K562 (cell line): ENCODE measurements at regions not wholly inside any gene's neighbourhood (a gene's known extent, or its start where the extent isn't known, plus 50 kb on each side); places are given as distances from the start of the nearest gene placed in this dataset.

Experiments
- ATAC-seq: fragments of 200-7000 bp; cut with Tn5 transposase; 3 replicates; pipeline ENCODE4 v1.9.1; 2020; ENCODE audit warnings: moderate library complexity
- BruUV-seq: library from RNA; stranded (reverse); fragments of 400-500 nt; replicated peaks from 2 replicates; lab custom pipeline; 2021; lab: Mats Ljungman, UMichigan
- CTCF ChIA-PET: fragments of 300-600 bp; formaldehyde crosslinking; extraction: SDS; loops from one replicate; lab custom pipeline; 2021; ENCODE audit warnings: low intra/inter-chr PET ratio; lab: Yijun Ruan, JAX
- POLR2A ChIA-PET: fragments of 300-600, 350-650 bp; sonication (Branson Sonifier 250); formaldehyde crosslinking; extraction: SDS; loops from one replicate; lab custom pipeline; 2021; ENCODE audit warnings: antibody characterized with exemption, inconsistent platforms; lab: Yijun Ruan, JAX
- DNase-seq, 4 experiments: peaks; one replicate each; pipeline versions ENCODE4 v3.0.0 to v3.0.0-alpha.2; 2011 to 2018; ENCODE audit warnings: low spot score in 3 of 4, mixed read lengths in 3 of 4; ENCODE audit errors: extremely low read depth in 1 of 4
- FAIRE-seq: peaks from 2 replicates; lab custom pipeline; 2011; peaks lifted over from hg19 to GRCh38; lab: Jason Lieb, UNC
- H2AFZ ChIP-seq: 2 replicates; pipeline ENCODE4 v1.6.0; 2011; ENCODE audit warnings: low read depth, low read length, control low read depth, inconsistent platforms
- H3K27ac ChIP-seq: fragments of 200-600 bp; 3 replicates; pipeline ENCODE4 v1.8.0; 2011; ENCODE audit warnings: low read depth, mild to moderate bottlenecking, control low read depth, inconsistent platforms, low read length, moderate library complexity, mixed read lengths; ENCODE audit errors: extremely low read depth
- H3K27me3 ChIP-seq, 2 experiments: fragments of 300-600 bp in 1 of 2; 2 replicates in 1 of 2; 3 replicates in 1 of 2; pipeline versions ENCODE4 v1.6.0 to v1.8.0; 2011; ENCODE audit warnings: inconsistent platforms in 2 of 2, low read length in 2 of 2, mild to moderate bottlenecking in 1 of 2, mixed read lengths in 1 of 2, moderate library complexity in 1 of 2; ENCODE audit not compliant: control insufficient read depth in 2 of 2, insufficient read depth in 2 of 2
- H3K36me3 ChIP-seq: fragments of 300-600 bp; 3 replicates; pipeline ENCODE4 v1.8.0; 2011; ENCODE audit warnings: mild to moderate bottlenecking, low read length, inconsistent platforms; ENCODE audit not compliant: control insufficient read depth, insufficient read depth
- H3K4me1 ChIP-seq, 2 experiments: fragments of 200-600 bp in 1 of 2; replicated peaks in 1 of 2; 2 replicates in 1 of 2; 3 replicates in 1 of 2; pipeline versions ENCODE4 v1.5.1 to v1.8.0; 2011; ENCODE audit warnings: inconsistent platforms in 2 of 2, low read length in 2 of 2, mild to moderate bottlenecking in 1 of 2, mixed read lengths in 1 of 2, moderate library complexity in 1 of 2; ENCODE audit not compliant: control insufficient read depth in 2 of 2, insufficient read depth in 2 of 2
- H3K4me2 ChIP-seq: 2 replicates; pipeline ENCODE4 v1.6.1; 2011; ENCODE audit warnings: low read length, control low read depth, inconsistent platforms, mixed read lengths; ENCODE audit not compliant: insufficient read depth
- H3K4me3 ChIP-seq: fragments of 200-600 bp; sonication (generic), shearing (Covaris generic); 2 replicates; pipeline ENCODE4 v1.5.1; 2016; ENCODE audit warnings: control low read depth, inconsistent platforms
- H3K79me2 ChIP-seq: fragments of 200-600 bp; 3 replicates; pipeline ENCODE4 v1.8.0; 2011; ENCODE audit warnings: low read length, inconsistent platforms; ENCODE audit not compliant: control insufficient read depth, insufficient read depth
- H3K9ac ChIP-seq, 2 experiments: 2 replicates each; pipeline versions ENCODE4 v1.6.0 to v1.6.1; 2011; ENCODE audit warnings: low read depth in 2 of 2, low read length in 2 of 2, control low read depth in 1 of 2, inconsistent platforms in 1 of 2, mild to moderate bottlenecking in 1 of 2, mixed read lengths in 1 of 2; ENCODE audit not compliant: insufficient read depth in 1 of 2
- H3K9me1 ChIP-seq: one replicate; pipeline ENCODE4 v1.6.0; 2011; ENCODE audit warnings: inconsistent platforms, mild to moderate bottlenecking, low read length, moderate library complexity; ENCODE audit not compliant: control insufficient read depth, insufficient read depth
- H3K9me3 ChIP-seq: replicated peaks from 2 replicates; pipeline ENCODE4 v1.5.1; 2011; ENCODE audit warnings: low read depth, low read length, inconsistent platforms; ENCODE audit not compliant: control insufficient read depth, insufficient read depth
- H4K20me1 ChIP-seq: replicated peaks from 2 replicates; pipeline ENCODE4 v1.6.1; 2011; ENCODE audit warnings: low read length, inconsistent platforms, mixed read lengths; ENCODE audit not compliant: control insufficient read depth, insufficient read depth
- ARHGAP35 ChIP-seq: fragments of 450-650 bp; IDR thresholded peaks from 2 replicates; pipeline ENCODE4 v1.6.1; 2018; ENCODE audit not compliant: partially characterized antibody
- EZH2 ChIP-seq: IDR thresholded peaks from 2 replicates; pipeline ENCODE4 v1.6.1; 2012; ENCODE audit warnings: low read depth, mild to moderate bottlenecking, inconsistent platforms, low read length, borderline replicate concordance
- HEY1 ChIP-seq: fragments of 250-450 bp; sonication (Bioruptor Pico); IDR thresholded peaks from 2 replicates; pipeline ENCODE4 v1.5.0; 2020; ENCODE audit warnings: mild to moderate bottlenecking, moderate library complexity, borderline replicate concordance
- PTBP1 ChIP-seq: fragments of 200-400 bp; formaldehyde crosslinking; IDR thresholded peaks from 2 replicates; pipeline ENCODE4 v1.6.1; 2017; ENCODE audit warnings: low read depth, low read length
- RBM34 ChIP-seq: fragments of 200-400 bp; formaldehyde crosslinking; IDR thresholded peaks from 2 replicates; pipeline ENCODE4 v1.6.1; 2018; ENCODE audit warnings: low read length, borderline replicate concordance; ENCODE audit not compliant: insufficient read depth
- RHOXF2B ChIP-seq: fragments of 250-450 bp; sonication (Bioruptor Pico); conservative IDR thresholded peaks from 2 replicates; pipeline ENCODE4 v1.5.1; 2021
- ZNF311 ChIP-seq: fragments of 250-450 bp; sonication (Bioruptor Pico); IDR thresholded peaks from 2 replicates; pipeline ENCODE4 v1.4.0; 2020; ENCODE audit warnings: mild to moderate bottlenecking, moderate library complexity
- ZNF408 ChIP-seq: fragments of 250-450 bp; sonication (Bioruptor Pico); IDR thresholded peaks from 2 replicates; pipeline ENCODE4 v1.4.0; 2020; ENCODE audit warnings: low read depth, mild to moderate bottlenecking, moderate library complexity
- ZNF717 ChIP-seq: fragments of 250-450 bp; sonication (Bioruptor Pico); IDR thresholded peaks from 2 replicates; pipeline ENCODE4 v1.5.0; 2021
- ZNF764 ChIP-seq: fragments of 250-450 bp; sonication (Bioruptor Pico); IDR thresholded peaks from 2 replicates; pipeline ENCODE4 v1.4.0; 2020; ENCODE audit warnings: low read depth, mild to moderate bottlenecking, moderate library complexity
- ZNF785 ChIP-seq: fragments of 250-450 bp; sonication (Bioruptor Pico); IDR thresholded peaks from 2 replicates; pipeline ENCODE4 v1.4.0; 2020; ENCODE audit warnings: mild to moderate bottlenecking
- ZNF830 ChIP-seq: fragments of 250-450 bp; sonication (Bioruptor Pico); IDR thresholded peaks from 2 replicates; pipeline ENCODE4 v1.5.0; 2021; ENCODE audit warnings: mild to moderate bottlenecking
- in situ Hi-C: fragments of 300-500 bp; cut with MboI; formaldehyde crosslinking; loops from 4 replicates; pipeline ENCODE4 v1.15.0; 2018; ENCODE audit warnings: inconsistent platforms, mixed read lengths
- intact Hi-C: fragments of 100-400 bp; cut with micrococcal nuclease; formaldehyde crosslinking; loops from 2 replicates; pipeline ENCODE4 v1.14.2; 2022

- Histone ChIP-seq H3K27ac (no peak overlapping the region), H3K27me3 (no peaks in the 10 kb centered on the region), H3K4me3 (no peak overlapping the region), H3K36me3 (no peaks in the 10 kb centered on the region), H4K20me1 (no peaks in the 10 kb centered on the region), H3K9ac (no peak overlapping the region), H3K9me3 (peaks cover 3% of the 10 kb centered on the region), H3K9me1 (no peaks in the 10 kb centered on the region), H3K4me1 (no peaks in the 10 kb centered on the region), H3K4me2 (no peak overlapping the region), H3K79me2 (no peaks in the 10 kb centered on the region), H2AFZ (no peak overlapping the region)
- ATAC-seq (no peak), DNase-seq (no peak), FAIRE-seq (no peak)
- in situ Hi-C loops (no loop called here), intact Hi-C loops (no loop called here)
- ChIA-PET POLR2A (no interaction called here), CTCF (no interaction called here)
- TF ChIP-seq PTBP1 = no peak
- TF ChIP-seq ZNF764 (CRISPR knock-in tag) = no peak
- TF ChIP-seq RHOXF2B (CRISPR knock-in tag) = no peak
- TF ChIP-seq RBM34 = no peak
- no peak for TF ChIP-seq ZNF717
- no peak for TF ChIP-seq ZNF830 (CRISPR knock-in tag)
- TF ChIP-seq ZNF311 (CRISPR knock-in tag) = no peak
- no peak for TF ChIP-seq HEY1 (CRISPR knock-in tag)
- TF ChIP-seq ZNF408 (CRISPR knock-in tag) = no peak
- no peak for TF ChIP-seq ARHGAP35
- TF ChIP-seq ZNF785 (CRISPR knock-in tag) = no peak
- no peak for TF ChIP-seq EZH2
- BruUV-seq = no TSS peak
Observed at GRCh38 chr3:28973609-28974008, 307.3 kb upstream of the RBMS3 start.
